IgD-negative memory B cell (primary cell): ENCODE measurements at regions not wholly inside any gene's neighbourhood (a gene's known extent, or its start where the extent isn't known, plus 50 kb on each side); places are given as distances from the start of the nearest gene placed in this dataset.
A peak's percentile ranks its signal among the peaks of the same experiment; 100 is the strongest.
"Not testable (repeated sequence)": the region's sequence is repeated elsewhere in the genome, so short reads cannot be mapped to it uniquely, and the experiment has no call there.

Experiments
- H3K27ac Mint-ChIP-seq, 3 donors: one replicate each; pipeline ENCODE4 v1.8.0; 2020 to 2022; ENCODE audit warnings: mild to moderate bottlenecking in 3 of 3, mixed read lengths in 3 of 3, moderate library complexity in 1 of 3
- H3K27me3 Mint-ChIP-seq: one replicate; pipeline ENCODE4 v1.8.0; 2021; ENCODE audit warnings: mixed read lengths
- H3K36me3 Mint-ChIP-seq: one replicate; pipeline ENCODE4 v1.8.0; 2020; ENCODE audit warnings: mild to moderate bottlenecking, mixed read lengths
- H3K4me1 Mint-ChIP-seq, 3 donors: one replicate each; pipeline ENCODE4 v1.8.0; 2020 to 2022; ENCODE audit warnings: mixed read lengths in 3 of 3, mild to moderate bottlenecking in 1 of 3
- H3K4me3 Mint-ChIP-seq, 4 donors: one replicate each; pipeline ENCODE4 v1.8.0; 2020 to 2022; ENCODE audit warnings: mild to moderate bottlenecking in 4 of 4, mixed read lengths in 4 of 4, moderate library complexity in 3 of 4
- H3K9me3 Mint-ChIP-seq, 3 donors: one replicate each; pipeline ENCODE4 v1.8.0; 2020 to 2021; ENCODE audit warnings: mixed read lengths in 3 of 3, mild to moderate bottlenecking in 1 of 3

DNA sequence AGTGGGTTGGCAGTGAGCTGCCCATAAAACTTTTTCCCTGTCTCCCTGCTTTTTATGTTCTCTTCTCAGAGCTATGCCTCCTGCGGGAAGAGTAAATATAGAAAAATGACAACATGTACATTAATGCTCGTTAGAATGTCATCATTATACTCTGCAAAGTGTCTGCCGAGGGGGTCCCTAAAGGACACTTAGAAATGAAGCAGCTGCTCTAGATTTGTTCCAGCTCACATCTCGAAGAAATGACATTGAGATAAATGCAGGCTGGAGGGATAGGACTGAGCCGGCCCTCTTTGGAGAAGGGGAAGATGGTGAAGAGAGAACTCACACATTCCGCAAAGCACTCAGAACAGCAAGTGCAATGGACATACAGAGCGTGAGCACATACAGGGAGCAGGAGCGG is 240.0 kb downstream of the NXPE2 start:
- H3K9me3 Mint-ChIP-seq, result peaks cover 0 to 4% (median 0%) of the 10 kb centered on the region in 3 donors
- no peaks in the 10 kb centered on the region for H3K36me3 Mint-ChIP-seq
- H3K4me1 Mint-ChIP-seq, result no peaks in the 10 kb centered on the region
- H3K27ac Mint-ChIP-seq, result no peak overlapping the region
- H3K27me3 Mint-ChIP-seq, result no peaks in the 10 kb centered on the region
- no peak overlapping the region for H3K4me3 Mint-ChIP-seq

DNA sequence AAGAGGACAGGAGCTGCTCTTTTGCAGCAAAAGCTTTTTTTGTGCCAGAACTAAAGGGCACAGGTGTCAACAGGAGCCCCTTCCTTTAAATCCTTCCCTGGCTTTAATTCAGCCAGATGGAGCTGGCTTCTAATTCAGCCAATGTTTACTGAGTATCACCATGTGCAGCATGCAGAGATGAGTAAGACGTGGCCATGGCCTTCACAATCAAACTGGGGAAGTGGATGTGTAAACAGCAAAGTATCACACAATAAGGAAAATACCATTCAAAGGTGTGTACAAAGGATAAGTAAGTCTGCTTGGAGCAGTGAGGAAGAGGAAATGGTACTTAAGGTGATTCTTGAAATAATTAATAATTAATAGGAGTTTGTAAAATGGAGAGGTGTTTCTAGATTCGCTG is 243.4 kb downstream of the NXPE2 start:
- no peak overlapping the region for H3K27ac Mint-ChIP-seq
- H3K4me1 Mint-ChIP-seq, result no peaks in the 10 kb centered on the region
- H3K4me3 Mint-ChIP-seq, result no peak overlapping the region
- H3K36me3 Mint-ChIP-seq, result no peaks in the 10 kb centered on the region
- no peaks in the 10 kb centered on the region for H3K27me3 Mint-ChIP-seq
- H3K9me3 Mint-ChIP-seq, result peaks cover 0 to 4% (median 2%) of the 10 kb centered on the region in 3 donors

DNA sequence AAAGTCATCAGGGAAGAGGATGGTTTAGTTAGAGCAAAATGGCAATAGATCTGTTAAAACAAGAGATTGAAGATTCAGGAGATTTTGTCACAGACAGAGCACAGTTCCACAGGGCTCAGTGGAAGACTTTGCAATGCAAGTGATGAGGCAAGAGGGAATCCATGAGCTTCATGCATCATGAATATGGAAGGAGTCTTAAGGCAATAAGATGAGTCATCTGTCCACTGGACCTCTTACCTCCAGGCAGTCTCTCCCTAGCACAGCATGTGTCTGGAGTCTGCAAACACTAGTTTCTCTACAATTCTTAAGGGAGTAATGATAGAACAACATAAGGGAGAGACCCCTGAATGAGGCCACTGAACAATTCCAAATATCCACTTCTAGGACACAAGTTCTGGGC is 245.7 kb downstream of the NXPE2 start:
- Mint-ChIP-seq H3K4me1 (no peaks in the 10 kb centered on the region), H3K36me3 (no peaks in the 10 kb centered on the region), H3K9me3 (peaks cover 0 to 4% (median 2%) of the 10 kb centered on the region in 3 donors), H3K27ac (no peak overlapping the region), H3K4me3 (no peak overlapping the region), H3K27me3 (peaks cover 2% of the 10 kb centered on the region)

DNA sequence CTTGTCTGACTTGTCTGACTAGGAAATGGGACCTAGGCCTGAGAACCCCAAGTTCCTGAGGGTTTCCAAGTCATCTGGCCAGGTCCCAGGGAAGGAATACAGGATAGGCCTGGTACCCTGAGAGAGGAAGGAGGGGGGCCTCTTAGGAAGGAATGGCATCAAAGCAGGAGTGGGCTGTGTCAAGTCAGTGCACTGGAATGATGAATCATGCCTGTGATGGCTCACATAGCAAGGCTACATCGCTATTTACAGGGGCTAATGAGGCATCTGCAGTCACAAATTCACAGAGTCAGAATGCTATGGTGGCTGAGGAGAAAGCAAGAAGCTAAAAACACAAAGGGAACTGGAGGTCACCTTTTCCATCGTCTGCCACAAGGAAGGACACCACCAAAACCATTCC is 247.3 kb downstream of the NXPE2 start:
- no peak overlapping the region for H3K4me3 Mint-ChIP-seq
- H3K36me3 Mint-ChIP-seq, result no peaks in the 10 kb centered on the region
- H3K9me3 Mint-ChIP-seq, result peaks cover 0 to 4% (median 2%) of the 10 kb centered on the region in 3 donors
- no peaks in the 10 kb centered on the region for H3K4me1 Mint-ChIP-seq
- H3K27me3 Mint-ChIP-seq, result peaks cover 2% of the 10 kb centered on the region
- H3K27ac Mint-ChIP-seq, result no peak overlapping the region

DNA sequence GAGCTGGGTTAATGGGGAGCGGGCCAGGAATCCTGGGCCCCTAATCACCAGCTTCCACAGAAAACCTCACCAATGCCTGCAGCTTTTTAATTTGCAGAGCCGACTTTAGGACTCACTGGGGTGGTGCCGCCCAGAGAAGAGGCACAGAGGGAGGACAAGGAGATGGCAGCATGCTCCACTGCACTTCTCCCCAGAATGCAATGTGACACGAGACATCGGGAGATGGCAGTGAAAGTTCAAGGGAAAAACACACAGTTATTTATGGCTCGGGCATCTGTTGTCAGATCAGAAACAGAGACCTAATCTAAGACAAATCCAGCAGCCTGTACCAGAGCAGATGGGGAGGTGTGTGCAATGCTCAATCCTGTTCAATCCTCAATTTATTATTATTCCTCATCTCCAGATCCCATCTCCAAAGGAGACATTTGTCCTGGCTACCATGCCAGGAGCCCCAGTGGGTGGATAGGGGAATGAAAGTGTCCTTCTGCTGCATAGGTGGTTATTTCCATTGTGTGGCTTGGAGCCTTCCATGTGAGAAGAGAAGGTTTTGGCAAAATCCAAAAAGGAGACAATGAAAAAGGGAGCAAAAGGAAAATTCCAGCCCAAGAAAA is 250.0 kb downstream of the NXPE2 start:
- no peaks in the 10 kb centered on the region for H3K36me3 Mint-ChIP-seq
- H3K27me3 Mint-ChIP-seq, result peaks cover 2% of the 10 kb centered on the region
- H3K4me1 Mint-ChIP-seq, result no peaks in the 10 kb centered on the region
- H3K4me3 Mint-ChIP-seq, result no peak overlapping the region
- peaks cover 0 to 13% (median 2%) of the 10 kb centered on the region in 3 donors for H3K9me3 Mint-ChIP-seq
- H3K27ac Mint-ChIP-seq, result no peak overlapping the region

DNA sequence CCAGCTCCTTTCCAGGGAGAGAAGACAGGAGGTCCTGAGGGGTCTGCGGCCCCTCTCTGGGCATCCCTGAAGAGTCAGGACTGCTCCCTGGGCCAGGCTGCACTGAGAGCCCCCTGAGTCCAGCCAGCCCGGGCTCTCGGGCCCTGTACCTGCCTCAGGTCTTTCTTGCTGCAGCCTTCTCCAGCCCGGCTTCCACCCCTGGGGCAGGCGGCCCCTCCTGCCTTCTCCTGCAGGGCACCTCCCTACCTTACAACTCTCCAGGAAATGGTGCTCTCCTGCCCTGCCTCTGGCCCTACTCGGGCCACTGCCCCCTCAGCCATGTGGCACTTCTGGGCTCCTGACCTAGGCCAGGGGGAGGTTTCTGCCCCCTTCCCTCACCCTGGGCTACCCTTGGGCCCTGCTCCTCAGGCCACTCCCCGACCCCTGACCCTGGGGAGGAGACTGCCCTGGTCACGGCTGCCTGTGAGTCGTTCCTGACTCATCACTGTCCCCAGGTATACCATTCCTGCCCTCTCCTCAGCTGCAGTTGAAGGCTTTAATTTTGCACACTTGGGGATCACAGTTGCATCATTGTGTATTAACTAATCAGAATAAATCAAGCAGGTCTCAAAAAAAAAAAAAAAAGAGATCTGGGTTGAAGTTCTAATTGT is 251.1 kb downstream of the NXPE2 start:
- H3K4me3 Mint-ChIP-seq, result no peak overlapping the region
- H3K4me1 Mint-ChIP-seq, result no peaks in the 10 kb centered on the region
- peaks cover 2 to 13% (median 4%) of the 10 kb centered on the region in 3 donors for H3K9me3 Mint-ChIP-seq
- H3K27ac Mint-ChIP-seq, result no peak overlapping the region
- H3K36me3 Mint-ChIP-seq, result no peaks in the 10 kb centered on the region
- H3K27me3 Mint-ChIP-seq, result peaks cover 2% of the 10 kb centered on the region

DNA sequence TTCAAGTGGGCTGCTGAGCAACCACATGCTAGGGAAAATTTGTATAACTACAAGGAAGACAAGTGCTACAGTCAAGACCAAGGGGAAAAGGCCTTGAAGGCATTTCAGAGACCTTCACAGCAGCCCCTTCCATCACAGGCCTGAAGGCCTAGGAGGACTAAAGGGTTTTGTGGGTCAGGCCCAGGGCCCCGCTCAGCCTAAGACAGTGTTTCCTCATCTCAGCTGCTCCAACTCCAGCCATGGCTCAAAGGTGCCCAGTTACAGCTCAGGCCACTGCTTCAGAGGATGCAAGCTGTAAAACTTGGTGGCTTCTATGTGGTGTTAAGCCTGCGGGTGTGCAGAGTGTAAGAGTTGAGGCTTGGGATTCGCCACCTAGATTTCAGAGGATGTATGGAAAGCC is 260.5 kb downstream of the NXPE2 start:
- Mint-ChIP-seq H3K4me3 (no peak overlapping the region), H3K36me3 (no peaks in the 10 kb centered on the region), H3K4me1 (no peaks in the 10 kb centered on the region), H3K27ac (peak overlapping the region in 1 of 3 donors; percentile 47), H3K9me3 (peaks cover 7 to 17% (median 10%) of the 10 kb centered on the region in 3 donors), H3K27me3 (no peaks in the 10 kb centered on the region)

DNA sequence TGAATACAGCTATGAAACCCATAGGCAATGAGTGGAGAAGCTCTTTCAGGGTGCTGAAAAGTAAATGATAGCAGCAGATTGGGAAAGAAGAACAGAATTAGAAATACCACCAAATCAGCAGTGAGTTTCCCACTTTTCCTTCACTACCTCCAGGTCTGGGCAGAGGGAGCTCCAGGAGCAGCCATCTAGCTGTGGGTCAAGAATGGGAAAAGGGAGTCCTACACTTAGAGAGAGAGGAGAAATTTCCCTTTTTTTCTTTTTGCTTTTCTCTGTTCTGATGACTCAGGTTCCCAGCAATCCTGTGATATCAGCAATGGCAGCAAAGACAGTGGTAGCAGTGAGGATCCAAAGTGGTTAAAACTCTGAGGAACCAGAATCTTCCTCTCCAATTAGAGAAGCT is 263.9 kb downstream of the NXPE2 start:
- Mint-ChIP-seq H3K4me3 (no peak overlapping the region), H3K36me3 (no peaks in the 10 kb centered on the region), H3K27ac (no peak overlapping the region), H3K27me3 (no peaks in the 10 kb centered on the region), H3K9me3 (peaks cover 5 to 10% (median 7%) of the 10 kb centered on the region in 3 donors), H3K4me1 (no peaks in the 10 kb centered on the region)

DNA sequence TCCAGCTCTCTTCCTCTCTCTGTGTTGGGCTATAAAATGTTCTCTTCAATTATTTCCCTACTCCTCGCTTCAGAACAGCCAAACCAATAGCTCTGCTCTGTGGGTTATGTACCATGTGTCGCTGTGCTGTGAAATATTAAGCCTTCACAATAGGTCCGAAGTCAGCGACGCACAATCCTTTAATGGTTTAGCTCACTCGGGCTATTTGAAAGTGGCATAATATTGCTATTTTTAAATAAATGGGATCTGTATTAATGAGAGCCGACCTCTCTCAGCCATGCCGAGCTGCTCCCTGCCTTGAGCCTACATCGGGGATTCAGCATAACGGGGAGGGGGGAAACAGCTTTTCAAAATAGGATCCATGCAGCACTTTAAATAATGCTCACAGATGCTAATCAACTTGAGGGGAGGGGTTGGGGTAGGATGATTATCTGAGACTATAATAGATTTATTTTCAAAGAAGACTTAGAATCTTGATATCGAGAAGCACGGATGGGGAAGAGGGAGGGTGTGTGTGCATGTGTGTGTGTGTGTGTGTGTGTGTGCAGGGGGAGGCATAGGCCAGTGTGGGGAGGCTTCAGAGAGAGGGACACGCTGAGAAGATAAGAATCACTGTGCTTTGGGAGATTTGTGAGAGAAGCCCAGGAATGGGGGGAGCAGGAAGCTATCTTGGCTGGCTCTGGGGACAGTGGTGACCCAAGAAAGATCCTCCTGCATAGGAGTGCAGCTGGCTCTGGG is 271.5 kb downstream of the NXPE2 start:
- Mint-ChIP-seq H3K36me3 (no peaks in the 10 kb centered on the region), H3K4me1 (no peaks in the 10 kb centered on the region), H3K9me3 (peaks cover 0 to 5% (median 0%) of the 10 kb centered on the region in 3 donors), H3K27ac (no peak overlapping the region), H3K27me3 (peaks cover 3% of the 10 kb centered on the region), H3K4me3 (no peak overlapping the region)

DNA sequence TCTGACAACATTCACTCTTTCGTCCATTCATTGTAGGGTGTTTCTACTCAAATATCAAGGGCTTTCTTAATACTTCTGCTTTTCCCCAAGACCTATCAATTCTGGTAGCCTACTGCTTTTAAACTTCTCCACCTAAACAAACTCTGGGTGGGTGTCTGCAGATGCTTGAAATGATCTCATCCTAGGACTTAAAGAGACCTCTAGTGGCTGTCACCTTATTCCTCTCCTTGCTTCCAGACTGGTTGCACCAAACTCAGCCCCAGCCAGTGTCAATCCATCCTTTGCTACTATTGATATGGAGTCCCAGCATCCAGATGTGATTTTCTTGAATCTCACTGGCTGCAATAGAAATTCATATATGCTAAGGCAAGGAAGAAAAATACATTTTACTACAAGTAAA is 274.7 kb downstream of the NXPE2 start:
- Mint-ChIP-seq H3K4me3 (no peak overlapping the region), H3K27ac (no peak overlapping the region), H3K36me3 (no peaks in the 10 kb centered on the region), H3K9me3 (peaks cover 0 to 8% (median 0%) of the 10 kb centered on the region in 3 donors), H3K4me1 (no peaks in the 10 kb centered on the region), H3K27me3 (peaks cover 6% of the 10 kb centered on the region)

DNA sequence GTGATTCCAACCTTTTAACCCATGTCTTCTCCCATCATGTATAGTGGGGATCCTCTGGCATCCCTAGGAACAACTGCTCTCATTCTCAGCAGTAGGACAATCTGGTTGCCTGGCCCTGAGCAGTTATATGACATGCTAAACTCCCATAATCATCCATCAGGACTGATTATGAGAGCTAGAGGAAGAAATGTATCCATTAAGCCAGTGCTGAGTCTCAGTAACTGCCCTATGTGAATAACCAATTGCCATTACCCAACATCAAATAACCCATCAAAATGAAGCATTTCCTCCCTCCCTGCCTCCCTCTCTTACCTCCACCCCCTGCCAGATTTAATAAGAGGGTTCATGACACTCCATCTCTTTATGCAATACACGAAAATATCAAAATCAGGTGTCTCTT is 277.6 kb downstream of the NXPE2 start:
- H3K4me3 Mint-ChIP-seq, result no peak overlapping the region
- H3K36me3 Mint-ChIP-seq, result no peaks in the 10 kb centered on the region
- H3K27ac Mint-ChIP-seq, result no peak overlapping the region
- H3K27me3 Mint-ChIP-seq, result peaks cover 6% of the 10 kb centered on the region
- peaks cover 0 to 8% (median 0%) of the 10 kb centered on the region in 3 donors for H3K9me3 Mint-ChIP-seq
- H3K4me1 Mint-ChIP-seq, result no peaks in the 10 kb centered on the region

DNA sequence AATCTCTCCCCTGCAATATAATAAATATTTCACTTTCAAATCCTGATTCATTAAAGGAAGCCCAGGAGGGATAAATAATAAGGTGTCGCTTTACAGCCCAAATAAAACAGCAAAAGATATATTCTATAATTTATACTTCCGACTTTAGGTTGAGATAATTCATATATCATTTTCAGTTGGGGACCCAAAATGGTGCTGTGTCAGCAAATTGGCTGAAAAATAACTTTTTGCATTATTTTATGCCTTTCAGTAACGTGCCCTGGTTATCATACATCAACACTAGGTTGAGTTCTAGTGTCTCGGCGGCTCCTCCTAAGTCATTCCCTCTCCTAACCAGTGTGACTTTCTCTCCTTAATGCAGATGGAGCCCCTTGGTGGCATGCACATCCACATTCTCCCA is 278.2 kb downstream of the NXPE2 start:
- Mint-ChIP-seq H3K27me3 (peaks cover 6% of the 10 kb centered on the region), H3K27ac (no peak overlapping the region), H3K4me1 (no peaks in the 10 kb centered on the region), H3K36me3 (no peaks in the 10 kb centered on the region), H3K9me3 (peaks cover 0 to 8% (median 0%) of the 10 kb centered on the region in 3 donors), H3K4me3 (no peak overlapping the region)

DNA sequence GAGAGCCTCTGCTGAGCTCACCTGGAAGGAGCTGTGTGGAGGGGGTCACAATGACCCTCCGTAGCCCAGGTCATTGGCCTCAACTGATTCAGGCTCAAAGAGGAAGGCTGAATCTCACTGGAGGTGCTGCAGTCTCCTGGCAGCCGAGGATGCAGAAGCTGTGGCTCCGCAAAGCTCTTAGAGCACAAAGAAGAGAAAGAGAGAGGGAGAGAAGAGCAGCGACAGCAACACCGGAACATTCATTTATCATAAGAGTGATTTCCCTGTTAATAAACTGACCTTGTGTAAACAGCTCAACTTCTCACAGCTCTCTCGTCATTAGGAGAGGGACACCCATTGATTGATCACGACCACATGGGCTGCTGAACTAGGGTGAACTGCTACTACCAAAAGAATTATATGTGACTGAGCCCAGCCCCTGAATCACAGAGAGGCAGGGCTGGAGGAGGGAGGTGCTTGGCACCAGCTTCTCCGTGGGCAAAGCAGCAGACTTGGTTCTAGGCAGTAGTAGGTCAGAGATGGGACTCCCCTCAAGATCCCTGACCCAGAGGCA is 281.7 kb downstream of the NXPE2 start:
- H3K4me3 Mint-ChIP-seq, result no peak overlapping the region
- peaks cover 5% of the 10 kb centered on the region for H3K27me3 Mint-ChIP-seq
- H3K4me1 Mint-ChIP-seq, result no peaks in the 10 kb centered on the region
- peaks cover 0 to 4% (median 0%) of the 10 kb centered on the region in 3 donors for H3K9me3 Mint-ChIP-seq
- H3K36me3 Mint-ChIP-seq, result no peaks in the 10 kb centered on the region
- no peak overlapping the region for H3K27ac Mint-ChIP-seq

DNA sequence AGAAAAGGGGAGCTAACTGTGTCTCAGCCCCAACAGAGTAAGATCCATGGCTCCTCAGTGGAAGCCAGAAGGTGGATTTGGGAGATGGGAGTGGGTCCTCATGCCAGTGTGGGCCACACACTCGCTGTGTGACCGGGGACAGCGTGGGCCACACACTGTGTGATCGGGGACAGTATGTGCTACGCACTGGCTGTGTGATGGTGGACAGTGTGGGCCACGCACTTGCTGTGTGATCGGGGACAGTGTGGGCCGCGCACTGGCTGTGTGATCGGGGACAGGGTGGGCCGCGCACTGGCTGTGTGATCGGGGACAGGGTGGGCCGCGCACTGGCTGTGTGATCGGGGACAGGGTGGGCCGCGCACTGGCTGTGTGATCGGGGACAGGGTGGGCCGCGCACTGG is 282.5 kb downstream of the NXPE2 start:
- H3K27me3 Mint-ChIP-seq, H3K4me3 Mint-ChIP-seq, H3K27ac Mint-ChIP-seq, H3K9me3 Mint-ChIP-seq, H3K36me3 Mint-ChIP-seq, H3K4me1 Mint-ChIP-seq: not testable (repeated sequence)

DNA sequence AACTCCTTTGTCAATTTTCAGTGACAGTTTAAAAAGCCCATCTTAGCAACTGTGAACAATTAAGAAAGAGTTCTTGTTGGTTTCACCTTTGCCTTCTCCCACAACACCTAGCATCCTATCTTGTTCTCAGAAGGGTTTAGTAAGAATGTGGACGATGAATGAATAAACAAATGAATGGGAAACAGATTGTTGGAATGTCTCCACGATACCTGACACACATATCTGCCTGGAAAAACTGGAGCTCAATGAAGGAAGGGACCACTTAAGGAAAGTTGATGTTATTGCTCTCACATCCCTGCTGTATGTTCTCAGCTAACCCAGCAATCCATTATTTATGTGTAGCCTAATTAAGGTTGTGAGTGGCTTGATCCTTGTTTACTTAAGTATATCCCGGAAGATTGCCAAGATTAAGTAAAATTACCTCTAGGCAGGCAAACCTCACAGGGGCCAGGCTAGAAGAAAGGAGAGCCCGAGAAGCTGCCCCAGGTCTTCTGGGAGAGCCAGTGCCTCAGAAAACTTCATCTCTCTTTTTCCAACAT is 286.4 kb downstream of the NXPE2 start:
- H3K36me3 Mint-ChIP-seq, result no peaks in the 10 kb centered on the region
- no peak overlapping the region for H3K4me3 Mint-ChIP-seq
- no peaks in the 10 kb centered on the region for H3K4me1 Mint-ChIP-seq
- peaks cover 0 to 6% (median 0%) of the 10 kb centered on the region in 3 donors for H3K9me3 Mint-ChIP-seq
- peaks cover 1% of the 10 kb centered on the region for H3K27me3 Mint-ChIP-seq
- H3K27ac Mint-ChIP-seq, result no peak overlapping the region
